K562 (cell line): ENCODE measurements at regions not wholly inside any gene's neighbourhood (a gene's known extent, or its start where the extent isn't known, plus 50 kb on each side); places are given as distances from the start of the nearest gene placed in this dataset.

ENCODE experiments used
- ATAC-seq: fragments of 200-7000 bp; cut with Tn5 transposase; 3 replicates; pipeline ENCODE4 v1.9.1; 2020; ENCODE audit warnings: moderate library complexity
- BruUV-seq: library from RNA; stranded (reverse); fragments of 400-500 nt; replicated peaks from 2 replicates; lab custom pipeline; 2021; lab: Mats Ljungman, UMichigan
- CTCF ChIA-PET: fragments of 300-600 bp; formaldehyde crosslinking; extraction: SDS; loops from one replicate; lab custom pipeline; 2021; ENCODE audit warnings: low intra/inter-chr PET ratio; lab: Yijun Ruan, JAX
- POLR2A ChIA-PET: fragments of 300-600, 350-650 bp; sonication (Branson Sonifier 250); formaldehyde crosslinking; extraction: SDS; loops from one replicate; lab custom pipeline; 2021; ENCODE audit warnings: antibody characterized with exemption, inconsistent platforms; lab: Yijun Ruan, JAX
- DNase-seq, 4 experiments: peaks; one replicate each; pipeline versions ENCODE4 v3.0.0 to v3.0.0-alpha.2; 2011 to 2018; ENCODE audit warnings: low spot score in 3 of 4, mixed read lengths in 3 of 4; ENCODE audit errors: extremely low read depth in 1 of 4
- FAIRE-seq: peaks from 2 replicates; lab custom pipeline; 2011; peaks lifted over from hg19 to GRCh38; lab: Jason Lieb, UNC
- H2AFZ ChIP-seq: 2 replicates; pipeline ENCODE4 v1.6.0; 2011; ENCODE audit warnings: low read depth, low read length, control low read depth, inconsistent platforms
- H3K27ac ChIP-seq: fragments of 200-600 bp; 3 replicates; pipeline ENCODE4 v1.8.0; 2011; ENCODE audit warnings: low read depth, mild to moderate bottlenecking, control low read depth, inconsistent platforms, low read length, moderate library complexity, mixed read lengths; ENCODE audit errors: extremely low read depth
- H3K27me3 ChIP-seq, 2 experiments: fragments of 300-600 bp in 1 of 2; 2 replicates in 1 of 2; 3 replicates in 1 of 2; pipeline versions ENCODE4 v1.6.0 to v1.8.0; 2011; ENCODE audit warnings: inconsistent platforms in 2 of 2, low read length in 2 of 2, mild to moderate bottlenecking in 1 of 2, mixed read lengths in 1 of 2, moderate library complexity in 1 of 2; ENCODE audit not compliant: control insufficient read depth in 2 of 2, insufficient read depth in 2 of 2
- H3K36me3 ChIP-seq: fragments of 300-600 bp; 3 replicates; pipeline ENCODE4 v1.8.0; 2011; ENCODE audit warnings: mild to moderate bottlenecking, low read length, inconsistent platforms; ENCODE audit not compliant: control insufficient read depth, insufficient read depth
- H3K4me1 ChIP-seq, 2 experiments: fragments of 200-600 bp in 1 of 2; replicated peaks in 1 of 2; 2 replicates in 1 of 2; 3 replicates in 1 of 2; pipeline versions ENCODE4 v1.5.1 to v1.8.0; 2011; ENCODE audit warnings: inconsistent platforms in 2 of 2, low read length in 2 of 2, mild to moderate bottlenecking in 1 of 2, mixed read lengths in 1 of 2, moderate library complexity in 1 of 2; ENCODE audit not compliant: control insufficient read depth in 2 of 2, insufficient read depth in 2 of 2
- H3K4me2 ChIP-seq: 2 replicates; pipeline ENCODE4 v1.6.1; 2011; ENCODE audit warnings: low read length, control low read depth, inconsistent platforms, mixed read lengths; ENCODE audit not compliant: insufficient read depth
- H3K4me3 ChIP-seq: fragments of 200-600 bp; sonication (generic), shearing (Covaris generic); 2 replicates; pipeline ENCODE4 v1.5.1; 2016; ENCODE audit warnings: control low read depth, inconsistent platforms
- H3K79me2 ChIP-seq: fragments of 200-600 bp; 3 replicates; pipeline ENCODE4 v1.8.0; 2011; ENCODE audit warnings: low read length, inconsistent platforms; ENCODE audit not compliant: control insufficient read depth, insufficient read depth
- H3K9ac ChIP-seq, 2 experiments: 2 replicates each; pipeline versions ENCODE4 v1.6.0 to v1.6.1; 2011; ENCODE audit warnings: low read depth in 2 of 2, low read length in 2 of 2, control low read depth in 1 of 2, inconsistent platforms in 1 of 2, mild to moderate bottlenecking in 1 of 2, mixed read lengths in 1 of 2; ENCODE audit not compliant: insufficient read depth in 1 of 2
- H3K9me1 ChIP-seq: one replicate; pipeline ENCODE4 v1.6.0; 2011; ENCODE audit warnings: inconsistent platforms, mild to moderate bottlenecking, low read length, moderate library complexity; ENCODE audit not compliant: control insufficient read depth, insufficient read depth
- H3K9me3 ChIP-seq: replicated peaks from 2 replicates; pipeline ENCODE4 v1.5.1; 2011; ENCODE audit warnings: low read depth, low read length, inconsistent platforms; ENCODE audit not compliant: control insufficient read depth, insufficient read depth
- H4K20me1 ChIP-seq: replicated peaks from 2 replicates; pipeline ENCODE4 v1.6.1; 2011; ENCODE audit warnings: low read length, inconsistent platforms, mixed read lengths; ENCODE audit not compliant: control insufficient read depth, insufficient read depth
- MCM2 ChIP-seq: fragments of 450-650 bp; IDR thresholded peaks from 2 replicates; pipeline ENCODE4 v1.6.1; 2017; ENCODE audit warnings: low read depth, mild to moderate bottlenecking
- MTA2 ChIP-seq: fragments of 450-650 bp; IDR thresholded peaks from 2 replicates; pipeline ENCODE4 v1.6.1; 2016; ENCODE audit warnings: low read depth
- PBX2 ChIP-seq, 2 experiments: IDR thresholded peaks in 1 of 2; conservative IDR thresholded peaks in 1 of 2; 2 replicates each; pipeline ENCODE4 v1.6.1; 2016; ENCODE audit warnings: low read depth in 2 of 2, mild to moderate bottlenecking in 1 of 2, missing compliant biosample characterization in 1 of 2, missing genetic modification characterization in 1 of 2, moderate library complexity in 1 of 2
- SIRT6 ChIP-seq: IDR thresholded peaks from one replicate; pipeline ENCODE4 v1.6.1; 2012; ENCODE audit warnings: low read depth, mild to moderate bottlenecking, control low read depth, inconsistent platforms, low read length, moderate library complexity
- SIX5 ChIP-seq, 2 experiments: IDR thresholded peaks; 2 replicates each; pipeline ENCODE4 v1.6.1; 2011; ENCODE audit warnings: low read length in 2 of 2, borderline replicate concordance in 1 of 2, low read depth in 1 of 2, mild to moderate bottlenecking in 1 of 2, moderate library complexity in 1 of 2; ENCODE audit not compliant: insufficient read depth in 1 of 2
- TOE1 ChIP-seq, 2 experiments: fragments of 450-650 bp in 1 of 2; sonication (generic) in 1 of 2; formaldehyde crosslinking in 1 of 2; IDR thresholded peaks; 2 replicates each; pipeline versions ENCODE4 v1.7.1 to v1.8.0; 2016 to 2022; ENCODE audit warnings: borderline replicate concordance in 2 of 2, mild to moderate bottlenecking in 2 of 2, antibody characterized with exemption in 1 of 2, inconsistent platforms in 1 of 2, low read depth in 1 of 2, missing genetic modification reagents in 1 of 2, moderate library complexity in 1 of 2
- ZBTB34 ChIP-seq: fragments of 250-450 bp; sonication (Bioruptor Pico); IDR thresholded peaks from 2 replicates; pipeline ENCODE4 v1.8.0; 2021; ENCODE audit warnings: mild to moderate bottlenecking, moderate library complexity
- ZNF12 ChIP-seq: sonication (generic); formaldehyde crosslinking; IDR thresholded peaks from 2 replicates; pipeline ENCODE4 v1.4.0; 2020; ENCODE audit warnings: mild to moderate bottlenecking, missing genetic modification reagents
- ZNF124 ChIP-seq: sonication (generic); formaldehyde crosslinking; IDR thresholded peaks from 2 replicates; pipeline ENCODE4 v1.8.1; 2022; ENCODE audit warnings: missing genetic modification reagents
- ZNF224 ChIP-seq: sonication (generic); formaldehyde crosslinking; IDR thresholded peaks from 2 replicates; pipeline ENCODE4 v1.8.0; 2022; ENCODE audit warnings: mild to moderate bottlenecking, missing genetic modification reagents
- ZNF764 ChIP-seq: fragments of 250-450 bp; sonication (Bioruptor Pico); IDR thresholded peaks from 2 replicates; pipeline ENCODE4 v1.4.0; 2020; ENCODE audit warnings: low read depth, mild to moderate bottlenecking, moderate library complexity
- WGBS: fragments of 100-300 bp; shearing (Covaris generic); methylation state at CpG from one replicate; pipeline ENCODE4 v1.1.6; 2016; ENCODE audit warnings: low coverage, mixed read lengths; ENCODE audit not compliant: insufficient coverage; ENCODE audit errors: missing lambda C conversion rate; 5-methylcytosine and 5-hydroxymethylcytosine counted together
- in situ Hi-C: fragments of 300-500 bp; cut with MboI; formaldehyde crosslinking; loops from 4 replicates; pipeline ENCODE4 v1.15.0; 2018; ENCODE audit warnings: inconsistent platforms, mixed read lengths
- intact Hi-C: fragments of 100-400 bp; cut with micrococcal nuclease; formaldehyde crosslinking; loops from 2 replicates; pipeline ENCODE4 v1.14.2; 2022

GRCh38 chr4:63361066-63361465, 1048.2 kb downstream of the TECRL start:
- Histone ChIP-seq H3K4me3 (no peak overlapping the region), H3K9me1 (no peaks in the 10 kb centered on the region), H3K4me1 (no peaks in the 10 kb centered on the region), H3K27ac (no peak overlapping the region), H3K4me2 (no peak overlapping the region), H3K36me3 (no peaks in the 10 kb centered on the region), H4K20me1 (no peaks in the 10 kb centered on the region), H3K9me3 (no peaks in the 10 kb centered on the region), H3K9ac (no peak overlapping the region), H3K79me2 (no peaks in the 10 kb centered on the region), H2AFZ (no peak overlapping the region), H3K27me3 (no peaks in the 10 kb centered on the region)
- intact Hi-C loops, result no loop called here
- POLR2A ChIA-PET, result no interaction called here
- CTCF ChIA-PET, result no interaction called here
- DNase-seq, result no peak
- BruUV-seq, result no TSS peak
- WGBS, result 0% methylated on average over 3 of the region's 3 CpGs
- no peak for FAIRE-seq
- no peak for ATAC-seq
- in situ Hi-C loops, result no loop called here
- TF ChIP-seq ZNF124 (CRISPR knock-in tag) (no peak), ZNF12 (no peak), SIX5 (IDR thresholded peaks at IDR 0.05; ENCODE audit: borderline replicate concordance in 1 of 2, insufficient read depth in 1 of 2, low read depth in 1 of 2, low read length in 2 of 2) (no peak), MTA2 (no peak)

- Histone ChIP-seq H3K36me3 (no peaks in the 10 kb centered on the region), H2AFZ (no peak overlapping the region), H3K9ac (no peak overlapping the region), H3K27me3 (no peaks in the 10 kb centered on the region), H3K4me3 (no peak overlapping the region), H3K27ac (no peak overlapping the region), H3K9me1 (no peaks in the 10 kb centered on the region), H3K9me3 (no peaks in the 10 kb centered on the region), H3K79me2 (no peaks in the 10 kb centered on the region), H3K4me1 (no peaks in the 10 kb centered on the region), H4K20me1 (no peaks in the 10 kb centered on the region), H3K4me2 (no peak overlapping the region)
- 1% methylated on average over 15 of the region's 21 CpGs for WGBS
- DNase-seq (no peak), ATAC-seq (no peak), FAIRE-seq (no peak)
- no TSS peak for BruUV-seq
- ChIA-PET POLR2A (no interaction called here), CTCF (no interaction called here)
- intact Hi-C loops, result no loop called here
- in situ Hi-C loops, result no loop called here
- TF ChIP-seq ZBTB34 (CRISPR knock-in tag) (no peak), ZNF764 (CRISPR knock-in tag) (no peak), ZNF224 (CRISPR knock-in tag) (no peak), PBX2 (CRISPR knock-in tag; IDR thresholded peaks at IDR 0.05; ENCODE audit: low read depth) (no peak), PBX2 (tag; conservative IDR thresholded peaks at IDR 0.05; ENCODE audit: low read depth) (no peak), MCM2 (no peak), TOE1 (IDR thresholded peaks at IDR 0.05; ENCODE audit: borderline replicate concordance) (no peak), TOE1 (CRISPR knock-in tag; IDR thresholded peaks at IDR 0.05; ENCODE audit: borderline replicate concordance, low read depth) (no peak), SIRT6 (no peak)
Measured at GRCh38 chr4:63349674-63350025, 1059.6 kb downstream of the TECRL start.
